H9 (cell line): ENCODE measurements at regions not wholly inside any gene's neighbourhood (a gene's known extent, or its start where the extent isn't known, plus 50 kb on each side); places are given as distances from the start of the nearest gene placed in this dataset.

Experiments
- DNase-seq: peaks from one replicate; pipeline ENCODE4 v3.0.0-alpha.2; 2017
- H2AFZ ChIP-seq: one replicate; pipeline ENCODE4 v1.6.1; 2013; ENCODE audit warnings: mild to moderate bottlenecking, low read length, control low read depth, moderate library complexity
- H2AK5ac ChIP-seq: 2 replicates; pipeline ENCODE4 v1.6.1; 2013; ENCODE audit warnings: low read length, control low read depth, mixed read lengths; ENCODE audit not compliant: insufficient read length
- H2BK120ac ChIP-seq: one replicate; pipeline ENCODE4 v1.6.1; 2013; ENCODE audit warnings: low read depth, mild to moderate bottlenecking, low read length, control low read depth, inconsistent platforms; ENCODE audit not compliant: poor library complexity, severe bottlenecking
- H2BK12ac ChIP-seq: 2 replicates; pipeline ENCODE4 v1.6.1; 2013; ENCODE audit warnings: low read length, control low read depth, mixed read lengths, low read depth; ENCODE audit not compliant: insufficient read length
- H2BK15ac ChIP-seq: 2 replicates; pipeline ENCODE4 v1.6.1; 2013; ENCODE audit warnings: low read depth, low read length, control low read depth
- H2BK20ac ChIP-seq: one replicate; pipeline ENCODE4 v1.6.1; 2013; ENCODE audit warnings: low read depth, mild to moderate bottlenecking, low read length, control low read depth, inconsistent platforms; ENCODE audit not compliant: poor library complexity, severe bottlenecking
- H2BK5ac ChIP-seq: 2 replicates; pipeline ENCODE4 v1.6.1; 2013; ENCODE audit warnings: low read length, control low read depth, mixed read lengths; ENCODE audit not compliant: insufficient read length
- H3K14ac ChIP-seq: 2 replicates; pipeline ENCODE4 v1.6.1; 2013; ENCODE audit warnings: low read length, control low read depth; ENCODE audit not compliant: insufficient read depth
- H3K18ac ChIP-seq: 2 replicates; pipeline ENCODE4 v1.6.1; 2013; ENCODE audit warnings: low read depth, mild to moderate bottlenecking, mixed read lengths, low read length, control low read depth; ENCODE audit not compliant: insufficient read length
- H3K23ac ChIP-seq: 2 replicates; pipeline ENCODE4 v1.6.1; 2013; ENCODE audit warnings: low read length, control low read depth, mixed read lengths, low read depth; ENCODE audit not compliant: insufficient read length
- H3K23me2 ChIP-seq: 2 replicates; pipeline ENCODE4 v1.6.1; 2013; ENCODE audit warnings: low read depth, mild to moderate bottlenecking, mixed read lengths, low read length, control low read depth; ENCODE audit not compliant: insufficient read length, poor library complexity, severe bottlenecking
- H3K27ac ChIP-seq: 2 replicates; pipeline ENCODE4 v1.5.1; 2013; ENCODE audit warnings: low read length, control low read depth, mixed read lengths, low read depth; ENCODE audit not compliant: insufficient read length
- H3K27me3 ChIP-seq: 2 replicates; pipeline ENCODE4 v1.6.1; 2013; ENCODE audit warnings: low read length, control low read depth, inconsistent platforms; ENCODE audit not compliant: insufficient read depth
- H3K4ac ChIP-seq: 2 replicates; pipeline ENCODE4 v1.6.1; 2013; ENCODE audit warnings: low read depth, mild to moderate bottlenecking, control low read depth, inconsistent platforms, low read length, moderate library complexity
- H3K4me1 ChIP-seq: 2 replicates; pipeline ENCODE4 v1.6.1; 2013; ENCODE audit warnings: low read length, control low read depth, inconsistent platforms; ENCODE audit not compliant: insufficient read depth
- H3K4me2 ChIP-seq: 2 replicates; pipeline ENCODE4 v1.6.1; 2013; ENCODE audit warnings: low read length, control low read depth, mixed read lengths; ENCODE audit not compliant: insufficient read length, insufficient read depth
- H3K56ac ChIP-seq: 2 replicates; pipeline ENCODE4 v1.6.1; 2013; ENCODE audit warnings: low read depth, mild to moderate bottlenecking, mixed read lengths, low read length, control low read depth; ENCODE audit not compliant: insufficient read length
- H3K79me1 ChIP-seq: 2 replicates; pipeline ENCODE4 v1.6.1; 2013; ENCODE audit warnings: low read depth, mild to moderate bottlenecking, moderate library complexity, low read length, control low read depth, inconsistent platforms; ENCODE audit not compliant: insufficient read depth, poor library complexity, severe bottlenecking
- H3K79me2 ChIP-seq: 2 replicates; pipeline ENCODE4 v1.6.1; 2013; ENCODE audit warnings: low read length, control low read depth, inconsistent platforms; ENCODE audit not compliant: insufficient read depth
- H3K9ac ChIP-seq: 2 replicates; pipeline ENCODE4 v1.6.1; 2013; ENCODE audit warnings: low read length, control low read depth, mixed read lengths; ENCODE audit not compliant: insufficient read length; ENCODE audit errors: extremely low read depth
- H3K9me3 ChIP-seq: one replicate; pipeline ENCODE4 v1.6.1; 2013; ENCODE audit warnings: low read depth, low read length, inconsistent platforms; ENCODE audit not compliant: control insufficient read depth
- H3T11ph ChIP-seq: one replicate; pipeline ENCODE4 v1.6.1; 2013; ENCODE audit warnings: mild to moderate bottlenecking, low read length, control low read depth, inconsistent platforms
- H4K20me1 ChIP-seq: one replicate; pipeline ENCODE4 v1.6.1; 2013; ENCODE audit not compliant: control insufficient read depth, insufficient read length, insufficient read depth
- H4K5ac ChIP-seq: 2 replicates; pipeline ENCODE4 v1.6.1; 2013; ENCODE audit warnings: low read depth, mild to moderate bottlenecking, mixed read lengths, low read length, control low read depth; ENCODE audit not compliant: insufficient read length
- H4K8ac ChIP-seq: replicated peaks from 2 replicates; pipeline ENCODE4 v1.6.1; 2013; ENCODE audit warnings: low read length, control low read depth, mixed read lengths, low read depth; ENCODE audit not compliant: insufficient read length
- H4K91ac ChIP-seq: 2 replicates; pipeline ENCODE4 v1.6.1; 2013; ENCODE audit warnings: low read depth, mild to moderate bottlenecking, moderate library complexity, mixed read lengths, low read length, control low read depth; ENCODE audit not compliant: insufficient read length
- H3K27ac Mint-ChIP-seq, 3 experiments: 2 replicates in 2 of 3; 3 replicates in 1 of 3; pipeline ENCODE4 v1.8.0; 2020 to 2021; ENCODE audit warnings: mixed read lengths in 3 of 3, mild to moderate bottlenecking in 1 of 3, moderate library complexity in 1 of 3
- H3K27me3 Mint-ChIP-seq: 2 replicates; pipeline ENCODE4 v1.8.0; 2021; ENCODE audit warnings: low read depth, mild to moderate bottlenecking, moderate library complexity, mixed read lengths
- H3K36me3 Mint-ChIP-seq, 3 experiments: 2 replicates in 2 of 3; 3 replicates in 1 of 3; pipeline ENCODE4 v1.8.0; 2020 to 2021; ENCODE audit warnings: low read depth in 3 of 3, mixed read lengths in 3 of 3; ENCODE audit not compliant: insufficient read depth in 1 of 3
- H3K4me1 Mint-ChIP-seq, 2 experiments: 2 replicates each; pipeline ENCODE4 v1.8.0; 2020; ENCODE audit warnings: mixed read lengths in 2 of 2
- H3K4me3 Mint-ChIP-seq, 2 experiments: 2 replicates in 1 of 2; 3 replicates in 1 of 2; pipeline ENCODE4 v1.8.0; 2020 to 2021; ENCODE audit warnings: mild to moderate bottlenecking in 2 of 2, mixed read lengths in 2 of 2, moderate library complexity in 1 of 2
- H3K9me3 Mint-ChIP-seq, 2 experiments: 2 replicates in 1 of 2; 3 replicates in 1 of 2; pipeline ENCODE4 v1.8.0; 2020; ENCODE audit warnings: mild to moderate bottlenecking in 2 of 2, mixed read lengths in 2 of 2, moderate library complexity in 1 of 2
- WGBS: extraction: QIAGEN DNeasy Blood & Tissue Kit; methylation state at CpG from one replicate; pipeline ENCODE4 v1.1.7; 2013; ENCODE audit warnings: missing lambda C conversion rate, low lambda C conversion rate, mixed read lengths; ENCODE audit not compliant: insufficient read length; ENCODE audit errors: extremely low coverage; 5-methylcytosine and 5-hydroxymethylcytosine counted together
- TF ChIP-seq, protein P1 (sequence below): fragments of 200-600 bp; sonication (generic); conservative IDR thresholded peaks from 3 replicates; pipeline ENCODE4 v1.8.0; 2021; ENCODE audit warnings: antibody characterized with exemption, mild to moderate bottlenecking

DNA sequence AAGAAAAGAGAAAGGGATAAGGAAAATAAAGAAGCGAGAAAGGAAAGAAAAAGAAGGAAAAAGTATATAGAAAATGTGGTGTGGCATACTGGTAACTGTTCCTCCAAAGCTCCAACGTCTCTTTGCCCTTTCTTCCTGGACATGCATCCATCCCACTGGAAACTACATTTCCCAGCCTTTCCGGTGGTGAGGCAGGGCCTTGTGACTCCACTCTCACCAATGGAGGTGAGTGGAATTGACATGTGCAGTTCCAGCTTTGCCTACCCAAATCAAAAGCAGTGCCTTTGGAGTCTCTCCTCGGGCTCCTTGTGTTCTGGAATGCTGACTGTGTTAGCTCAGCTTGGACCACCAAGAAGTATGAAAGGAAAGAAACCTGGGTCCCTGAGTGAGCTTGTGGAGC, 161.2 kb downstream of the KCNA5 start:
- H3K23ac ChIP-seq: no peak overlapping the region
- H3T11ph ChIP-seq: no peak overlapping the region
- 100% methylated on average over 1 of the region's 4 CpGs for WGBS
- Mint-ChIP-seq H3K9me3 (no peaks in the 10 kb centered on the region; a peak in 1 of 5 replicates), H3K27ac (no peak overlapping the region; a peak in 1 of 7 replicates), H3K4me3 (no peak overlapping the region), H3K4me1 (peaks cover 50 to 59% of the 10 kb centered on the region in 2 experiments), H3K27me3 (peaks cover 2% of the 10 kb centered on the region), H3K36me3 (peaks cover 0 to 5% (median 0%) of the 10 kb centered on the region in 3 experiments; a peak in 2 of 7 replicates)
- no peak overlapping the region for H4K8ac ChIP-seq
- no peak overlapping the region for H2BK15ac ChIP-seq
- DNase-seq: no peak
- H2BK5ac ChIP-seq: no peak overlapping the region
- no peaks in the 10 kb centered on the region for H3K79me1 ChIP-seq
- H2BK12ac ChIP-seq: no peak overlapping the region
- no peak overlapping the region for H3K4ac ChIP-seq
- H3K27me3 ChIP-seq: no peaks in the 10 kb centered on the region
- no peaks in the 10 kb centered on the region for H3K9me3 ChIP-seq
- H3K4me1 ChIP-seq: peaks cover 6% of the 10 kb centered on the region; the same call in 1 of the 2 replicates
- no peaks in the 10 kb centered on the region for H3K79me2 ChIP-seq
- H4K5ac ChIP-seq: no peak overlapping the region
- H3K9ac ChIP-seq: no peak overlapping the region
- no peak overlapping the region for H2AK5ac ChIP-seq
- H3K23me2 ChIP-seq: no peaks in the 10 kb centered on the region
- H4K20me1 ChIP-seq: peaks cover 3% of the 10 kb centered on the region
- H2BK20ac ChIP-seq: no peak overlapping the region
- H2AFZ ChIP-seq: no peak overlapping the region
- H3K18ac ChIP-seq: no peak overlapping the region
- no peak overlapping the region for H2BK120ac ChIP-seq
- H3K14ac ChIP-seq: no peak overlapping the region
- H3K4me2 ChIP-seq: no peak overlapping the region
- H3K56ac ChIP-seq: no peak overlapping the region
- no peak overlapping the region for H4K91ac ChIP-seq
- no peak overlapping the region for H3K27ac ChIP-seq
- TF ChIP-seq, protein P1, sequence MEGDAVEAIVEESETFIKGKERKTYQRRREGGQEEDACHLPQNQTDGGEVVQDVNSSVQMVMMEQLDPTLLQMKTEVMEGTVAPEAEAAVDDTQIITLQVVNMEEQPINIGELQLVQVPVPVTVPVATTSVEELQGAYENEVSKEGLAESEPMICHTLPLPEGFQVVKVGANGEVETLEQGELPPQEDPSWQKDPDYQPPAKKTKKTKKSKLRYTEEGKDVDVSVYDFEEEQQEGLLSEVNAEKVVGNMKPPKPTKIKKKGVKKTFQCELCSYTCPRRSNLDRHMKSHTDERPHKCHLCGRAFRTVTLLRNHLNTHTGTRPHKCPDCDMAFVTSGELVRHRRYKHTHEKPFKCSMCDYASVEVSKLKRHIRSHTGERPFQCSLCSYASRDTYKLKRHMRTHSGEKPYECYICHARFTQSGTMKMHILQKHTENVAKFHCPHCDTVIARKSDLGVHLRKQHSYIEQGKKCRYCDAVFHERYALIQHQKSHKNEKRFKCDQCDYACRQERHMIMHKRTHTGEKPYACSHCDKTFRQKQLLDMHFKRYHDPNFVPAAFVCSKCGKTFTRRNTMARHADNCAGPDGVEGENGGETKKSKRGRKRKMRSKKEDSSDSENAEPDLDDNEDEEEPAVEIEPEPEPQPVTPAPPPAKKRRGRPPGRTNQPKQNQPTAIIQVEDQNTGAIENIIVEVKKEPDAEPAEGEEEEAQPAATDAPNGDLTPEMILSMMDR: no peak
